ENCODE measurements at regions not wholly inside any gene's neighbourhood (a gene's known extent, or its start where the extent isn't known, plus 50 kb on each side); places are given as distances from the start of the nearest gene placed in this dataset.
A peak's percentile ranks its signal among the peaks of the same experiment; 100 is the strongest.

- DNase-seq: no peak
Observed at GRCh38 chr18:51862051-51862715, 477.8 kb upstream of the DCC start.

GRCh38 chr18:51864219-51864965 is 475.6 kb upstream of the DCC start:
- no peak for DNase-seq

- no peak for DNase-seq
Observed at GRCh38 chr18:51865538-51865937, 474.5 kb upstream of the DCC start.

- DNase-seq: no peak
Observed at GRCh38 chr18:51867767-51868166, 472.2 kb upstream of the DCC start.

GRCh38 chr18:51878724-51879123 is 461.3 kb upstream of the DCC start:
- no peak for DNase-seq

GRCh38 chr18:51879329-51879728 is 460.7 kb upstream of the DCC start:
- DNase-seq: no peak

- no peak for DNase-seq
Observed at GRCh38 chr18:51881394-51881793, 458.6 kb upstream of the DCC start.

GRCh38 chr18:51884039-51884438 is 456.0 kb upstream of the DCC start:
- no peak for DNase-seq

- DNase-seq: peak; percentile 59
Observed at GRCh38 chr18:51890762-51891161, 449.2 kb upstream of the DCC start.

- no peak for DNase-seq
Observed at GRCh38 chr18:51891876-51892275, 448.1 kb upstream of the DCC start.

- DNase-seq: no peak
Observed at GRCh38 chr18:51897884-51898283, 442.1 kb upstream of the DCC start.

GRCh38 chr18:51907687-51908597 is 432.1 kb upstream of the DCC start:
- no peak for DNase-seq

- no peak for DNase-seq
Observed at GRCh38 chr18:51908598-51908944, 431.4 kb upstream of the DCC start.

GRCh38 chr18:51911584-51911983 is 428.4 kb upstream of the DCC start:
- DNase-seq: no peak

GRCh38 chr18:51912381-51912780 is 427.6 kb upstream of the DCC start:
- DNase-seq: no peak

- DNase-seq: no peak
Observed at GRCh38 chr18:51915176-51915575, 424.8 kb upstream of the DCC start.

GRCh38 chr18:51921862-51922261 is 418.1 kb upstream of the DCC start:
- no peak for DNase-seq

- DNase-seq: no peak
Observed at GRCh38 chr18:51933903-51934302, 406.1 kb upstream of the DCC start.

- no peak for DNase-seq
Observed at GRCh38 chr18:51936115-51936514, 403.9 kb upstream of the DCC start.

GRCh38 chr18:51941999-51942398 is 398.0 kb upstream of the DCC start:
- DNase-seq: no peak

GRCh38 chr18:51943281-51943680 is 396.7 kb upstream of the DCC start:
- no peak for DNase-seq

- DNase-seq: no peak
Observed at GRCh38 chr18:51946946-51947345, 393.1 kb upstream of the DCC start.

- DNase-seq: no peak
Observed at GRCh38 chr18:51952844-51953243, 387.2 kb upstream of the DCC start.

GRCh38 chr18:51953521-51953920 is 386.5 kb upstream of the DCC start:
- DNase-seq: no peak
